ENCODE measurements at regions not wholly inside any gene's neighbourhood (a gene's known extent, or its start where the extent isn't known, plus 50 kb on each side); places are given as distances from the start of the nearest gene placed in this dataset.
"Not testable (repeated sequence)": the region's sequence is repeated elsewhere in the genome, so short reads cannot be mapped to it uniquely, and the experiment has no call there.

DNA sequence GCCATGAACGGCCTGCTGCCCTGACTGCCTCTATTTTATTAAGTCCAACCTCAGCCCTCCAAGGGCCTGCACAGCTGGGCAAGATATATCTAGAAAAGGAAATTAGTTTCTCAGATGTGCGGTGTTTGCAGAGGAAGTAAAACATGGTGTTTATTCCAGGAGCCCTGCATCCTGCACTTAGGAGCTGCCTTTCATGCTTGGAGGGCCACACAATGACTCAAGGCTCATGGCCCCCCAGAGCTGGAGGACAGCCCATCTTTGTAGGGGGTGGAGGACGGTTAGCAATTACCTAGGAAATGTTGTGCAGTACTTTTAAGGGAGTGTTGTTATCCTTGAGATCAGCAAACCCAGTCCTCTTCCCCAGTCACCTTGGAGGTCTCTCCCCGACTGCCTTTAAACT lies 80.5 kb downstream of the COPRS start:
- H3K4me3 ChIP-seq (ENCODE audit: low read depth in 1 of 3, low read length in 3 of 3) = no peak overlapping the region
- no peaks in the 10 kb centered on the region for H3K9me3 ChIP-seq (ENCODE audit: control insufficient read depth in 4 of 4, low read length in 3 of 4)
- H3K9ac ChIP-seq (ENCODE audit: low read depth in 1 of 2, low read length in 2 of 2) = no peak overlapping the region
- no peak overlapping the region for H3K27ac ChIP-seq (ENCODE audit: low read depth in 1 of 2, low read length in 2 of 2)
- H3K27me3 ChIP-seq (ENCODE audit: control insufficient read depth in 4 of 4, insufficient read depth in 4 of 4, low read length in 3 of 4) = no peaks in the 10 kb centered on the region
- H3K36me3 ChIP-seq (ENCODE audit: control insufficient read depth in 4 of 4, insufficient read depth in 3 of 4, low read depth in 1 of 4, low read length in 3 of 4) = no peaks in the 10 kb centered on the region
- H3K4me1 ChIP-seq (ENCODE audit: control insufficient read depth in 4 of 4, insufficient read depth in 4 of 4, low read length in 3 of 4) = no peaks in the 10 kb centered on the region
- TF ChIP-seq FOXA1 (IDR thresholded peaks at IDR 0.05) (no peak), HNF4A (conservative IDR thresholded peaks at IDR 0.05) (no peak), RXRA (IDR thresholded peaks at IDR 0.05) (no peak), GABPA (IDR thresholded peaks at IDR 0.05 in 1 of 2, conservative IDR thresholded peaks at IDR 0.05 in 1 of 2) (no peak), TAF1 (conservative IDR thresholded peaks at IDR 0.05) (no peak), FOXA2 (IDR thresholded peaks at IDR 0.05) (no peak), YY1 (IDR thresholded peaks at IDR 0.05) (no peak), EGR1 (IDR thresholded peaks at IDR 0.05; ENCODE audit: low read depth in 2 of 2) (no peak), RAD21 (IDR thresholded peaks at IDR 0.05) (no peak)
- TF ChIP-seq, protein P1, sequence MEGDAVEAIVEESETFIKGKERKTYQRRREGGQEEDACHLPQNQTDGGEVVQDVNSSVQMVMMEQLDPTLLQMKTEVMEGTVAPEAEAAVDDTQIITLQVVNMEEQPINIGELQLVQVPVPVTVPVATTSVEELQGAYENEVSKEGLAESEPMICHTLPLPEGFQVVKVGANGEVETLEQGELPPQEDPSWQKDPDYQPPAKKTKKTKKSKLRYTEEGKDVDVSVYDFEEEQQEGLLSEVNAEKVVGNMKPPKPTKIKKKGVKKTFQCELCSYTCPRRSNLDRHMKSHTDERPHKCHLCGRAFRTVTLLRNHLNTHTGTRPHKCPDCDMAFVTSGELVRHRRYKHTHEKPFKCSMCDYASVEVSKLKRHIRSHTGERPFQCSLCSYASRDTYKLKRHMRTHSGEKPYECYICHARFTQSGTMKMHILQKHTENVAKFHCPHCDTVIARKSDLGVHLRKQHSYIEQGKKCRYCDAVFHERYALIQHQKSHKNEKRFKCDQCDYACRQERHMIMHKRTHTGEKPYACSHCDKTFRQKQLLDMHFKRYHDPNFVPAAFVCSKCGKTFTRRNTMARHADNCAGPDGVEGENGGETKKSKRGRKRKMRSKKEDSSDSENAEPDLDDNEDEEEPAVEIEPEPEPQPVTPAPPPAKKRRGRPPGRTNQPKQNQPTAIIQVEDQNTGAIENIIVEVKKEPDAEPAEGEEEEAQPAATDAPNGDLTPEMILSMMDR (IDR thresholded peaks at IDR 0.05; ENCODE audit: low read depth, low read length, missing input control) = no peak
- TF ChIP-seq, protein P2, sequence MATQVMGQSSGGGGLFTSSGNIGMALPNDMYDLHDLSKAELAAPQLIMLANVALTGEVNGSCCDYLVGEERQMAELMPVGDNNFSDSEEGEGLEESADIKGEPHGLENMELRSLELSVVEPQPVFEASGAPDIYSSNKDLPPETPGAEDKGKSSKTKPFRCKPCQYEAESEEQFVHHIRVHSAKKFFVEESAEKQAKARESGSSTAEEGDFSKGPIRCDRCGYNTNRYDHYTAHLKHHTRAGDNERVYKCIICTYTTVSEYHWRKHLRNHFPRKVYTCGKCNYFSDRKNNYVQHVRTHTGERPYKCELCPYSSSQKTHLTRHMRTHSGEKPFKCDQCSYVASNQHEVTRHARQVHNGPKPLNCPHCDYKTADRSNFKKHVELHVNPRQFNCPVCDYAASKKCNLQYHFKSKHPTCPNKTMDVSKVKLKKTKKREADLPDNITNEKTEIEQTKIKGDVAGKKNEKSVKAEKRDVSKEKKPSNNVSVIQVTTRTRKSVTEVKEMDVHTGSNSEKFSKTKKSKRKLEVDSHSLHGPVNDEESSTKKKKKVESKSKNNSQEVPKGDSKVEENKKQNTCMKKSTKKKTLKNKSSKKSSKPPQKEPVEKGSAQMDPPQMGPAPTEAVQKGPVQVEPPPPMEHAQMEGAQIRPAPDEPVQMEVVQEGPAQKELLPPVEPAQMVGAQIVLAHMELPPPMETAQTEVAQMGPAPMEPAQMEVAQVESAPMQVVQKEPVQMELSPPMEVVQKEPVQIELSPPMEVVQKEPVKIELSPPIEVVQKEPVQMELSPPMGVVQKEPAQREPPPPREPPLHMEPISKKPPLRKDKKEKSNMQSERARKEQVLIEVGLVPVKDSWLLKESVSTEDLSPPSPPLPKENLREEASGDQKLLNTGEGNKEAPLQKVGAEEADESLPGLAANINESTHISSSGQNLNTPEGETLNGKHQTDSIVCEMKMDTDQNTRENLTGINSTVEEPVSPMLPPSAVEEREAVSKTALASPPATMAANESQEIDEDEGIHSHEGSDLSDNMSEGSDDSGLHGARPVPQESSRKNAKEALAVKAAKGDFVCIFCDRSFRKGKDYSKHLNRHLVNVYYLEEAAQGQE (IDR thresholded peaks at IDR 0.05) = no peak
- TF ChIP-seq, protein P3, sequence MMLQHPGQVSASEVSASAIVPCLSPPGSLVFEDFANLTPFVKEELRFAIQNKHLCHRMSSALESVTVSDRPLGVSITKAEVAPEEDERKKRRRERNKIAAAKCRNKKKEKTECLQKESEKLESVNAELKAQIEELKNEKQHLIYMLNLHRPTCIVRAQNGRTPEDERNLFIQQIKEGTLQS (IDR thresholded peaks at IDR 0.05) = no peak
- TF ChIP-seq, protein P4, sequence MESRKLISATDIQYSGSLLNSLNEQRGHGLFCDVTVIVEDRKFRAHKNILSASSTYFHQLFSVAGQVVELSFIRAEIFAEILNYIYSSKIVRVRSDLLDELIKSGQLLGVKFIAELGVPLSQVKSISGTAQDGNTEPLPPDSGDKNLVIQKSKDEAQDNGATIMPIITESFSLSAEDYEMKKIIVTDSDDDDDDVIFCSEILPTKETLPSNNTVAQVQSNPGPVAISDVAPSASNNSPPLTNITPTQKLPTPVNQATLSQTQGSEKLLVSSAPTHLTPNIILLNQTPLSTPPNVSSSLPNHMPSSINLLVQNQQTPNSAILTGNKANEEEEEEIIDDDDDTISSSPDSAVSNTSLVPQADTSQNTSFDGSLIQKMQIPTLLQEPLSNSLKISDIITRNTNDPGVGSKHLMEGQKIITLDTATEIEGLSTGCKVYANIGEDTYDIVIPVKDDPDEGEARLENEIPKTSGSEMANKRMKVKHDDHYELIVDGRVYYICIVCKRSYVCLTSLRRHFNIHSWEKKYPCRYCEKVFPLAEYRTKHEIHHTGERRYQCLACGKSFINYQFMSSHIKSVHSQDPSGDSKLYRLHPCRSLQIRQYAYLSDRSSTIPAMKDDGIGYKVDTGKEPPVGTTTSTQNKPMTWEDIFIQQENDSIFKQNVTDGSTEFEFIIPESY (IDR thresholded peaks at IDR 0.05) = no peak
- TF ChIP-seq, protein P5, sequence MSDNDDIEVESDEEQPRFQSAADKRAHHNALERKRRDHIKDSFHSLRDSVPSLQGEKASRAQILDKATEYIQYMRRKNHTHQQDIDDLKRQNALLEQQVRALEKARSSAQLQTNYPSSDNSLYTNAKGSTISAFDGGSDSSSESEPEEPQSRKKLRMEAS (IDR thresholded peaks at IDR 0.05) = no peak
- 72% methylated on average over 4 of the region's 4 CpGs for WGBS
- DNase-seq (ENCODE audit: low spot score) = no peak

DNA sequence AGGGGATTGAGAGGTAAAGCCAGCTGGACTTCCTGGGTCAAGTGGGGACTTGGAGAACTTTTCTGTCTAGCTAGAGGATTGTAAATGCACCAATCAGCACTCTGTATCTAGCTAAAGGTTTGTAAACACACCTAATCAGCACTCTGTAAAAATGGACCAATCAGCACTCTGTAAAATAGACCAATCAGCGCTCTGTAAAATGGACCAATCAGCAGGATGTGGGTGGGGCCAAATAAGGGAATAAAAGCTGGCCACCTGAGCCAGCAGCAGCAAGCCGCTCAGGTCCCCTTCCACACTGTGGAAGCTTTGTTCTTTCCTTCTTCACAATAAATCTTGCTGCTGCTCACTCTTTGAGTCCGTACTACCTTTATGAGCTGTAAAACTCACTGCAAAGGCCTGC lies 87.7 kb downstream of the COPRS start:
- WGBS = 97% methylated on average over 3 of the region's 3 CpGs
- not testable (repeated sequence) for H3K36me3 ChIP-seq (ENCODE audit: control insufficient read depth in 4 of 4, insufficient read depth in 3 of 4, low read depth in 1 of 4, low read length in 3 of 4); H3K27ac ChIP-seq (ENCODE audit: low read depth in 1 of 2, low read length in 2 of 2); DNase-seq (ENCODE audit: low spot score); H3K9ac ChIP-seq (ENCODE audit: low read depth in 1 of 2, low read length in 2 of 2); H3K4me1 ChIP-seq (ENCODE audit: control insufficient read depth in 4 of 4, insufficient read depth in 4 of 4, low read length in 3 of 4); H3K9me3 ChIP-seq (ENCODE audit: control insufficient read depth in 4 of 4, low read length in 3 of 4); H3K4me3 ChIP-seq (ENCODE audit: low read depth in 1 of 3, low read length in 3 of 3); H3K27me3 ChIP-seq (ENCODE audit: control insufficient read depth in 4 of 4, insufficient read depth in 4 of 4, low read length in 3 of 4)

DNA sequence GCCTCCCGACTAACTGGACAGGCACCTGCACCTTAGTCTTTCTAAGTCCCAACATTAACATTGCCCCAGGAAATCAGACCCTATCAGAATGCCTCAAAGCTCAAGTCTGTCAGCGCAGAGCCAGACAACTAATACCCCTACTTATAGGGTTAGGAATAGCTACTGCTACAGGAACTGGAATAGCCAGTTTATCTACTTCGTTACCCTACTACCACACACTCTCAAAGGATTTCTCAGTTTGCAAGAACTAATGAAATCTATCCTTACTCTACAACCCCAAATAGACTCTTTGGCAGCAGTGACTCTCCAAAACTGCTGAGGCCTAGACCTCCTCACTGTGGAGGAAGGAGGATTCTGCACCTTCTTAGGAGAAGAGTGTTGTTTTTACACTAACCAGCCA lies 88.5 kb downstream of the COPRS start:
- not testable (repeated sequence) for H3K9me3 ChIP-seq (ENCODE audit: control insufficient read depth in 4 of 4, low read length in 3 of 4); H3K4me1 ChIP-seq (ENCODE audit: control insufficient read depth in 4 of 4, insufficient read depth in 4 of 4, low read length in 3 of 4); DNase-seq (ENCODE audit: low spot score); H3K4me3 ChIP-seq (ENCODE audit: low read depth in 1 of 3, low read length in 3 of 3); H3K36me3 ChIP-seq (ENCODE audit: control insufficient read depth in 4 of 4, insufficient read depth in 3 of 4, low read depth in 1 of 4, low read length in 3 of 4); H3K9ac ChIP-seq (ENCODE audit: low read depth in 1 of 2, low read length in 2 of 2); H3K27me3 ChIP-seq (ENCODE audit: control insufficient read depth in 4 of 4, insufficient read depth in 4 of 4, low read length in 3 of 4); H3K27ac ChIP-seq (ENCODE audit: low read depth in 1 of 2, low read length in 2 of 2)
- WGBS = 94% methylated on average over 3 of the region's 3 CpGs

DNA sequence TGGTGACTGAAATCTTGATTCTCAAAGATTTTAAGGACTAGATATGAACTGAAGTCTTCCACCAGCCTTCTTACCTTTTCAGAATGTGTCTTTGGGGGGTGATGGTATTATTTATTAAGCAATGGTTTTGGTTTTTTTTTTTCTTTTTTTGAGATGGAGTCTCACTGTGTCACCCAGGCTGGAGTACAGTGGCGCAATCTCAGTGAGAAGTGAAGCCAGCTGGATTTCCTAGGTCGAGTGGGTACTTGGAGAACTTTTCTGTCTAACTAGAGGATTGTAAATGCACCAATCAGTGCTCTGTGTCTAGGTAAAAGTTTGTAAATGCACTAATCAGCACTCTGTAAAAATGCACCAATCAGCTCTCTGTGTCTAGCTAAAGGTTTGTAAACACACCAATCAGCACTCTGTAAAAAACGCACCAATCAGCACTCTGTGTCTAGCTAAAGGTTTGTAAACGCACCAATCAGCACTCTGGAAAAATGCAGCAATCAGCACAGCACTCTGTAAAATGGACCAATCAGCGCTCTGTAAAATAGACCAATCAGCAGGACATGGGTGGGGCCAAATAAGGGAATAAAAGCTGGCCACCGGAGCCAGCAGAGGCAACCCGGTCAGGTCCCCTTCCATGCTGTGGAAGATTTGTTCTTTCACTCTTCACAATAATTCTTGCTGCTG lies 97.1 kb downstream of the COPRS start:
- H3K27ac ChIP-seq (ENCODE audit: low read depth in 1 of 2, low read length in 2 of 2); DNase-seq (ENCODE audit: low spot score); H3K9ac ChIP-seq (ENCODE audit: low read depth in 1 of 2, low read length in 2 of 2); H3K9me3 ChIP-seq (ENCODE audit: control insufficient read depth in 4 of 4, low read length in 3 of 4); H3K27me3 ChIP-seq (ENCODE audit: control insufficient read depth in 4 of 4, insufficient read depth in 4 of 4, low read length in 3 of 4); H3K36me3 ChIP-seq (ENCODE audit: control insufficient read depth in 4 of 4, insufficient read depth in 3 of 4, low read depth in 1 of 4, low read length in 3 of 4); H3K4me1 ChIP-seq (ENCODE audit: control insufficient read depth in 4 of 4, insufficient read depth in 4 of 4, low read length in 3 of 4); H3K4me3 ChIP-seq (ENCODE audit: low read depth in 1 of 3, low read length in 3 of 3): not testable (repeated sequence)
- 91% methylated on average over 7 of the region's 7 CpGs for WGBS

Measured in liver (tissue), 8 donors.